SU-DHL-6 (cell line): ENCODE measurements at regions not wholly inside any gene's neighbourhood (a gene's known extent, or its start where the extent isn't known, plus 50 kb on each side); places are given as distances from the start of the nearest gene placed in this dataset.

Experiments used
- CTCF ChIP-seq: fragments of 200-600 bp; sonication (generic); IDR thresholded peaks from one replicate; pipeline ENCODE4 v1.5.1; 2017; ENCODE audit warnings: antibody characterized with exemption, mild to moderate bottlenecking, low read length, moderate library complexity; ENCODE audit not compliant: insufficient read depth, poor library complexity, severe bottlenecking
- EZH2phosphoT487 ChIP-seq: fragments of 200-600 bp; sonication (generic), shearing (Covaris generic); conservative IDR thresholded peaks from 2 replicates; pipeline ENCODE4 v1.6.1; 2018; ENCODE audit warnings: mild to moderate bottlenecking, antibody characterized with exemption, low read length, moderate library complexity, mixed read lengths

GRCh38 chr4:145427221-145427620 lies 54.4 kb upstream of the SMAD1 start:
- TF ChIP-seq CTCF = no peak
- TF ChIP-seq EZH2phosphoT487 = no peak
